H9 (cell line): ENCODE measurements at regions not wholly inside any gene's neighbourhood (a gene's known extent, or its start where the extent isn't known, plus 50 kb on each side); places are given as distances from the start of the nearest gene placed in this dataset.

Experiments used
- DNase-seq: peaks from one replicate; pipeline ENCODE4 v3.0.0-alpha.2; 2017
- H2AFZ ChIP-seq: one replicate; pipeline ENCODE4 v1.6.1; 2013; ENCODE audit warnings: mild to moderate bottlenecking, low read length, control low read depth, moderate library complexity
- H2AK5ac ChIP-seq: 2 replicates; pipeline ENCODE4 v1.6.1; 2013; ENCODE audit warnings: low read length, control low read depth, mixed read lengths; ENCODE audit not compliant: insufficient read length
- H2BK120ac ChIP-seq: one replicate; pipeline ENCODE4 v1.6.1; 2013; ENCODE audit warnings: low read depth, mild to moderate bottlenecking, low read length, control low read depth, inconsistent platforms; ENCODE audit not compliant: poor library complexity, severe bottlenecking
- H2BK12ac ChIP-seq: 2 replicates; pipeline ENCODE4 v1.6.1; 2013; ENCODE audit warnings: low read length, control low read depth, mixed read lengths, low read depth; ENCODE audit not compliant: insufficient read length
- H2BK15ac ChIP-seq: 2 replicates; pipeline ENCODE4 v1.6.1; 2013; ENCODE audit warnings: low read depth, low read length, control low read depth
- H2BK20ac ChIP-seq: one replicate; pipeline ENCODE4 v1.6.1; 2013; ENCODE audit warnings: low read depth, mild to moderate bottlenecking, low read length, control low read depth, inconsistent platforms; ENCODE audit not compliant: poor library complexity, severe bottlenecking
- H2BK5ac ChIP-seq: 2 replicates; pipeline ENCODE4 v1.6.1; 2013; ENCODE audit warnings: low read length, control low read depth, mixed read lengths; ENCODE audit not compliant: insufficient read length
- H3K14ac ChIP-seq: 2 replicates; pipeline ENCODE4 v1.6.1; 2013; ENCODE audit warnings: low read length, control low read depth; ENCODE audit not compliant: insufficient read depth
- H3K18ac ChIP-seq: 2 replicates; pipeline ENCODE4 v1.6.1; 2013; ENCODE audit warnings: low read depth, mild to moderate bottlenecking, mixed read lengths, low read length, control low read depth; ENCODE audit not compliant: insufficient read length
- H3K23ac ChIP-seq: 2 replicates; pipeline ENCODE4 v1.6.1; 2013; ENCODE audit warnings: low read length, control low read depth, mixed read lengths, low read depth; ENCODE audit not compliant: insufficient read length
- H3K23me2 ChIP-seq: 2 replicates; pipeline ENCODE4 v1.6.1; 2013; ENCODE audit warnings: low read depth, mild to moderate bottlenecking, mixed read lengths, low read length, control low read depth; ENCODE audit not compliant: insufficient read length, poor library complexity, severe bottlenecking
- H3K27ac ChIP-seq: 2 replicates; pipeline ENCODE4 v1.5.1; 2013; ENCODE audit warnings: low read length, control low read depth, mixed read lengths, low read depth; ENCODE audit not compliant: insufficient read length
- H3K27me3 ChIP-seq: 2 replicates; pipeline ENCODE4 v1.6.1; 2013; ENCODE audit warnings: low read length, control low read depth, inconsistent platforms; ENCODE audit not compliant: insufficient read depth
- H3K4ac ChIP-seq: 2 replicates; pipeline ENCODE4 v1.6.1; 2013; ENCODE audit warnings: low read depth, mild to moderate bottlenecking, control low read depth, inconsistent platforms, low read length, moderate library complexity
- H3K4me1 ChIP-seq: 2 replicates; pipeline ENCODE4 v1.6.1; 2013; ENCODE audit warnings: low read length, control low read depth, inconsistent platforms; ENCODE audit not compliant: insufficient read depth
- H3K4me2 ChIP-seq: 2 replicates; pipeline ENCODE4 v1.6.1; 2013; ENCODE audit warnings: low read length, control low read depth, mixed read lengths; ENCODE audit not compliant: insufficient read length, insufficient read depth
- H3K56ac ChIP-seq: 2 replicates; pipeline ENCODE4 v1.6.1; 2013; ENCODE audit warnings: low read depth, mild to moderate bottlenecking, mixed read lengths, low read length, control low read depth; ENCODE audit not compliant: insufficient read length
- H3K79me1 ChIP-seq: 2 replicates; pipeline ENCODE4 v1.6.1; 2013; ENCODE audit warnings: low read depth, mild to moderate bottlenecking, moderate library complexity, low read length, control low read depth, inconsistent platforms; ENCODE audit not compliant: insufficient read depth, poor library complexity, severe bottlenecking
- H3K79me2 ChIP-seq: 2 replicates; pipeline ENCODE4 v1.6.1; 2013; ENCODE audit warnings: low read length, control low read depth, inconsistent platforms; ENCODE audit not compliant: insufficient read depth
- H3K9ac ChIP-seq: 2 replicates; pipeline ENCODE4 v1.6.1; 2013; ENCODE audit warnings: low read length, control low read depth, mixed read lengths; ENCODE audit not compliant: insufficient read length; ENCODE audit errors: extremely low read depth
- H3K9me3 ChIP-seq: one replicate; pipeline ENCODE4 v1.6.1; 2013; ENCODE audit warnings: low read depth, low read length, inconsistent platforms; ENCODE audit not compliant: control insufficient read depth
- H3T11ph ChIP-seq: one replicate; pipeline ENCODE4 v1.6.1; 2013; ENCODE audit warnings: mild to moderate bottlenecking, low read length, control low read depth, inconsistent platforms
- H4K20me1 ChIP-seq: one replicate; pipeline ENCODE4 v1.6.1; 2013; ENCODE audit not compliant: control insufficient read depth, insufficient read length, insufficient read depth
- H4K5ac ChIP-seq: 2 replicates; pipeline ENCODE4 v1.6.1; 2013; ENCODE audit warnings: low read depth, mild to moderate bottlenecking, mixed read lengths, low read length, control low read depth; ENCODE audit not compliant: insufficient read length
- H4K8ac ChIP-seq: replicated peaks from 2 replicates; pipeline ENCODE4 v1.6.1; 2013; ENCODE audit warnings: low read length, control low read depth, mixed read lengths, low read depth; ENCODE audit not compliant: insufficient read length
- H4K91ac ChIP-seq: 2 replicates; pipeline ENCODE4 v1.6.1; 2013; ENCODE audit warnings: low read depth, mild to moderate bottlenecking, moderate library complexity, mixed read lengths, low read length, control low read depth; ENCODE audit not compliant: insufficient read length
- H3K27ac Mint-ChIP-seq, 3 experiments: 2 replicates in 2 of 3; 3 replicates in 1 of 3; pipeline ENCODE4 v1.8.0; 2020 to 2021; ENCODE audit warnings: mixed read lengths in 3 of 3, mild to moderate bottlenecking in 1 of 3, moderate library complexity in 1 of 3
- H3K27me3 Mint-ChIP-seq: 2 replicates; pipeline ENCODE4 v1.8.0; 2021; ENCODE audit warnings: low read depth, mild to moderate bottlenecking, moderate library complexity, mixed read lengths
- H3K36me3 Mint-ChIP-seq, 3 experiments: 2 replicates in 2 of 3; 3 replicates in 1 of 3; pipeline ENCODE4 v1.8.0; 2020 to 2021; ENCODE audit warnings: low read depth in 3 of 3, mixed read lengths in 3 of 3; ENCODE audit not compliant: insufficient read depth in 1 of 3
- H3K4me1 Mint-ChIP-seq, 2 experiments: 2 replicates each; pipeline ENCODE4 v1.8.0; 2020; ENCODE audit warnings: mixed read lengths in 2 of 2
- H3K4me3 Mint-ChIP-seq, 2 experiments: 2 replicates in 1 of 2; 3 replicates in 1 of 2; pipeline ENCODE4 v1.8.0; 2020 to 2021; ENCODE audit warnings: mild to moderate bottlenecking in 2 of 2, mixed read lengths in 2 of 2, moderate library complexity in 1 of 2
- H3K9me3 Mint-ChIP-seq, 2 experiments: 2 replicates in 1 of 2; 3 replicates in 1 of 2; pipeline ENCODE4 v1.8.0; 2020; ENCODE audit warnings: mild to moderate bottlenecking in 2 of 2, mixed read lengths in 2 of 2, moderate library complexity in 1 of 2
- WGBS: extraction: QIAGEN DNeasy Blood & Tissue Kit; methylation state at CpG from one replicate; pipeline ENCODE4 v1.1.7; 2013; ENCODE audit warnings: missing lambda C conversion rate, low lambda C conversion rate, mixed read lengths; ENCODE audit not compliant: insufficient read length; ENCODE audit errors: extremely low coverage; 5-methylcytosine and 5-hydroxymethylcytosine counted together
- TF ChIP-seq, protein P1 (sequence below): fragments of 200-600 bp; sonication (generic); conservative IDR thresholded peaks from 3 replicates; pipeline ENCODE4 v1.8.0; 2021; ENCODE audit warnings: antibody characterized with exemption, mild to moderate bottlenecking

DNA sequence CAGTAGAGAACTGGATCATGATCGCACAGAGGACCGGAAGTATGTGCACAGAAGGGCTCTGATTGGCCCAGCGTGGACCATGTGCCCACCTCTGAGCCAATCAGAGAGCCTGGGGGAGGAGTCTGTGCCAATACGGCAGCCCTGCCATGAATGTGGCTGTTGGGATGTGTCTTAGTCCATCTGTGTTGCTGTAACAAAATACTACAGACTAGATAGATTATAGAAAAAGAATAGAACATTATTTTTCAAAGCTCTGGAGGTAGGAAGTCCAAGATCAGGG lies 132.0 kb downstream of the NDUFA10 start:
- no peak overlapping the region for H3T11ph ChIP-seq

More for the DNA sequence above, 132.0 kb downstream of the NDUFA10 start:
- peak; percentile 20 for DNase-seq
- Mint-ChIP-seq H3K27ac (no peak overlapping the region), H3K27me3 (peaks cover 21% of the 10 kb centered on the region), H3K36me3 (peaks cover 0 to 3% (median 0%) of the 10 kb centered on the region in 3 experiments; a peak in 2 of 7 replicates), H3K9me3 (peaks cover 5 to 7% of the 10 kb centered on the region in 2 experiments; a peak in 2 of 5 replicates), H3K4me1 (peaks cover 15 to 17% of the 10 kb centered on the region in 2 experiments), H3K4me3 (no peak overlapping the region)
- TF ChIP-seq, protein P1, sequence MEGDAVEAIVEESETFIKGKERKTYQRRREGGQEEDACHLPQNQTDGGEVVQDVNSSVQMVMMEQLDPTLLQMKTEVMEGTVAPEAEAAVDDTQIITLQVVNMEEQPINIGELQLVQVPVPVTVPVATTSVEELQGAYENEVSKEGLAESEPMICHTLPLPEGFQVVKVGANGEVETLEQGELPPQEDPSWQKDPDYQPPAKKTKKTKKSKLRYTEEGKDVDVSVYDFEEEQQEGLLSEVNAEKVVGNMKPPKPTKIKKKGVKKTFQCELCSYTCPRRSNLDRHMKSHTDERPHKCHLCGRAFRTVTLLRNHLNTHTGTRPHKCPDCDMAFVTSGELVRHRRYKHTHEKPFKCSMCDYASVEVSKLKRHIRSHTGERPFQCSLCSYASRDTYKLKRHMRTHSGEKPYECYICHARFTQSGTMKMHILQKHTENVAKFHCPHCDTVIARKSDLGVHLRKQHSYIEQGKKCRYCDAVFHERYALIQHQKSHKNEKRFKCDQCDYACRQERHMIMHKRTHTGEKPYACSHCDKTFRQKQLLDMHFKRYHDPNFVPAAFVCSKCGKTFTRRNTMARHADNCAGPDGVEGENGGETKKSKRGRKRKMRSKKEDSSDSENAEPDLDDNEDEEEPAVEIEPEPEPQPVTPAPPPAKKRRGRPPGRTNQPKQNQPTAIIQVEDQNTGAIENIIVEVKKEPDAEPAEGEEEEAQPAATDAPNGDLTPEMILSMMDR = no peak
- Histone ChIP-seq H3K14ac (no peak overlapping the region), H3K79me2 (no peaks in the 10 kb centered on the region), H3K27me3 (no peaks in the 10 kb centered on the region), H4K91ac (no peak overlapping the region), H3K4me1 (no peaks in the 10 kb centered on the region; the same call in 1 of the 2 replicates), H2AK5ac (no peak overlapping the region), H2BK120ac (no peak overlapping the region), H3K23ac (no peak overlapping the region), H3K18ac (no peak overlapping the region), H3K23me2 (no peaks in the 10 kb centered on the region), H3K79me1 (no peaks in the 10 kb centered on the region), H4K20me1 (no peaks in the 10 kb centered on the region), H4K5ac (no peak overlapping the region), H3K4ac (no peak overlapping the region), H2AFZ (no peak overlapping the region), H3K56ac (no peak overlapping the region), H3K4me2 (no peak overlapping the region), H2BK20ac (no peak overlapping the region), H3K27ac (no peak overlapping the region), H3K9me3 (no peaks in the 10 kb centered on the region), H2BK5ac (no peak overlapping the region), H2BK15ac (no peak overlapping the region), H2BK12ac (no peak overlapping the region), H3K9ac (no peak overlapping the region), H4K8ac (no peak overlapping the region)
- no CpG with 5 or more reads among the region's 4 CpGs for WGBS
